ENCODE measurements at regions not wholly inside any gene's neighbourhood (a gene's known extent, or its start where the extent isn't known, plus 50 kb on each side); places are given as distances from the start of the nearest gene placed in this dataset.
"Not testable (repeated sequence)": the region's sequence is repeated elsewhere in the genome, so short reads cannot be mapped to it uniquely, and the experiment has no call there.

- Histone ChIP-seq H3K79me2 (replicated peaks; ENCODE audit: insufficient read depth, low read length) (no peaks in the 10 kb centered on the region), H3K9ac (ENCODE audit: low read length) (no peak overlapping the region), H2AFZ (ENCODE audit: low read depth, low read length) (no peak overlapping the region), H3F3A (ENCODE audit: insufficient read depth, low read length, poor library complexity, severe bottlenecking) (no peaks in the 10 kb centered on the region), H3K27me3 (ENCODE audit: insufficient read depth, low read depth, low read length) (no peaks in the 10 kb centered on the region), H3K9me3 (ENCODE audit: low read length) (no peaks in the 10 kb centered on the region), H4K20me1 (ENCODE audit: insufficient read depth) (no peaks in the 10 kb centered on the region), H3K4me2 (ENCODE audit: low read length) (no peak overlapping the region), H3K9me2 (ENCODE audit: insufficient read depth, low read length) (no peaks in the 10 kb centered on the region), H3K27ac (ENCODE audit: low read length) (no peak overlapping the region), H3K36me3 (ENCODE audit: insufficient read depth, low read length) (no peaks in the 10 kb centered on the region), H3K4me3 (ENCODE audit: low read length) (no peak overlapping the region)
- TF ChIP-seq POLR2AphosphoS5 (IDR thresholded peaks at IDR 0.05) (no peak), REST (IDR thresholded peaks at IDR 0.05; ENCODE audit: borderline replicate concordance) (no peak), EZH2 (IDR thresholded peaks at IDR 0.05; ENCODE audit: borderline replicate concordance, insufficient read depth, low read length, poor library complexity, severe bottlenecking) (no peak)
Measured at GRCh38 chr6:141877275-141877983, 255.3 kb upstream of the GJE1 start.

GRCh38 chr6:141874930-141875602 lies 257.7 kb upstream of the GJE1 start:
- no peak for TF ChIP-seq MXI1 (conservative IDR thresholded peaks at IDR 0.05; ENCODE audit: poor library complexity, severe bottlenecking)
- TF ChIP-seq RAD21 (conservative IDR thresholded peaks at IDR 0.05), result no peak
- no peak for TF ChIP-seq TAF1 (IDR thresholded peaks at IDR 0.05; ENCODE audit: low read depth)
- no peak for TF ChIP-seq CTCF (IDR thresholded peaks at IDR 0.05; ENCODE audit: poor library complexity, severe bottlenecking)
- no peak for TF ChIP-seq EZH2 (IDR thresholded peaks at IDR 0.05; ENCODE audit: borderline replicate concordance, insufficient read depth, low read length, poor library complexity, severe bottlenecking)
- no peak for TF ChIP-seq SMC3 (conservative IDR thresholded peaks at IDR 0.05; ENCODE audit: poor library complexity)
- TF ChIP-seq EP300 (conservative IDR thresholded peaks at IDR 0.05; ENCODE audit: poor library complexity, severe bottlenecking), result no peak
- no peak for TF ChIP-seq POLR2AphosphoS5 (IDR thresholded peaks at IDR 0.05)
- no peak for TF ChIP-seq REST (IDR thresholded peaks at IDR 0.05; ENCODE audit: borderline replicate concordance)
- Histone ChIP-seq H3K9me3 (ENCODE audit: low read length) (no peaks in the 10 kb centered on the region), H3F3A (ENCODE audit: insufficient read depth, low read length, poor library complexity, severe bottlenecking) (no peaks in the 10 kb centered on the region), H3K27me3 (ENCODE audit: insufficient read depth, low read depth, low read length) (no peaks in the 10 kb centered on the region), H3K9me2 (ENCODE audit: insufficient read depth, low read length) (no peaks in the 10 kb centered on the region), H2AFZ (ENCODE audit: low read depth, low read length) (no peak overlapping the region), H3K4me2 (ENCODE audit: low read length) (no peak overlapping the region), H3K79me2 (replicated peaks; ENCODE audit: insufficient read depth, low read length) (no peaks in the 10 kb centered on the region), H3K9ac (ENCODE audit: low read length) (no peak overlapping the region), H4K20me1 (ENCODE audit: insufficient read depth) (no peaks in the 10 kb centered on the region), H3K4me3 (ENCODE audit: low read length) (no peak overlapping the region), H3K36me3 (ENCODE audit: insufficient read depth, low read length) (no peaks in the 10 kb centered on the region), H3K27ac (ENCODE audit: low read length) (no peak overlapping the region)

GRCh38 chr6:141869509-141869908 lies 263.2 kb upstream of the GJE1 start:
- H3K27me3 ChIP-seq (ENCODE audit: insufficient read depth, low read depth, low read length); H3K9me3 ChIP-seq (ENCODE audit: low read length); H3F3A ChIP-seq (ENCODE audit: insufficient read depth, low read length, poor library complexity, severe bottlenecking); H4K20me1 ChIP-seq (ENCODE audit: insufficient read depth); H3K4me2 ChIP-seq (ENCODE audit: low read length); H3K27ac ChIP-seq (ENCODE audit: low read length); H3K79me2 ChIP-seq (replicated peaks; ENCODE audit: insufficient read depth, low read length); H2AFZ ChIP-seq (ENCODE audit: low read depth, low read length); H3K36me3 ChIP-seq (ENCODE audit: insufficient read depth, low read length); H3K4me3 ChIP-seq (ENCODE audit: low read length); H3K9ac ChIP-seq (ENCODE audit: low read length); H3K9me2 ChIP-seq (ENCODE audit: insufficient read depth, low read length): not testable (repeated sequence)

All from neural cell (in vitro differentiated cells).